HepG2 (cell line): ENCODE measurements at regions not wholly inside any gene's neighbourhood (a gene's known extent, or its start where the extent isn't known, plus 50 kb on each side); places are given as distances from the start of the nearest gene placed in this dataset.

Experiments
- ATAC-seq: fragments of 200-7000 bp; cut with Tn5 transposase; 3 replicates; pipeline ENCODE4 v1.9.1; 2020; ENCODE audit warnings: mild to moderate bottlenecking, moderate library complexity
- BruUV-seq: library from RNA; stranded (reverse); fragments of 400-500 nt; replicated peaks from 2 replicates; lab custom pipeline; 2021; lab: Mats Ljungman, UMichigan
- CTCF ChIA-PET: fragments of 300-600 bp; formaldehyde crosslinking; extraction: SDS; loops from one replicate; lab custom pipeline; 2021; ENCODE audit warnings: low total read pairs, inconsistent platforms, low intra/inter-chr PET ratio; lab: Yijun Ruan, JAX
- POLR2A ChIA-PET: fragments of 350-600 bp; sonication (Branson Sonifier 250); formaldehyde crosslinking; loops from one replicate; lab custom pipeline; 2020; ENCODE audit warnings: antibody characterized with exemption, inconsistent platforms; lab: Yijun Ruan, JAX
- DNase-seq: peaks from one replicate; pipeline ENCODE4 v3.0.0-alpha.2; 2015; ENCODE audit warnings: low spot score
- FAIRE-seq: peaks from 3 replicates; lab custom pipeline; 2011; peaks lifted over from hg19 to GRCh38; lab: Jason Lieb, UNC
- H2AFZ ChIP-seq: one replicate; pipeline ENCODE4 v1.6.1; 2011; ENCODE audit warnings: low read length, inconsistent platforms
- H3K27ac ChIP-seq: fragments of 300-600 bp; 3 replicates; pipeline ENCODE4 v1.8.0; 2011; ENCODE audit warnings: mixed run types, mild to moderate bottlenecking, mixed read lengths, low read length, inconsistent platforms; ENCODE audit not compliant: insufficient read depth; ENCODE audit errors: extremely low read length
- H3K27me3 ChIP-seq, 2 experiments: fragments of 200-600 bp in 1 of 2; 2 replicates in 1 of 2; 3 replicates in 1 of 2; pipeline versions ENCODE4 v1.6.0 to v1.8.0; 2011; ENCODE audit warnings: low read length in 2 of 2, mild to moderate bottlenecking in 2 of 2, moderate library complexity in 2 of 2, inconsistent platforms in 1 of 2; ENCODE audit not compliant: insufficient read depth in 2 of 2, control insufficient read depth in 1 of 2
- H3K36me3 ChIP-seq, 2 experiments: fragments of 200-600 bp in 1 of 2; replicated peaks in 1 of 2; 2 replicates in 1 of 2; 3 replicates in 1 of 2; pipeline versions ENCODE4 v1.5.1 to v1.8.0; 2011; ENCODE audit warnings: low read length in 2 of 2, inconsistent platforms in 1 of 2; ENCODE audit not compliant: insufficient read depth in 2 of 2, control insufficient read depth in 1 of 2
- H3K4me1 ChIP-seq: 2 replicates; pipeline ENCODE4 v1.5.1; 2012; ENCODE audit warnings: low read length, inconsistent platforms; ENCODE audit not compliant: insufficient read depth
- H3K4me2 ChIP-seq: 2 replicates; pipeline ENCODE4 v1.6.0; 2011; ENCODE audit warnings: low read depth, low read length, inconsistent platforms
- H3K4me3 ChIP-seq, 3 experiments: fragments of 200-600 bp in 1 of 3; sonication (generic), shearing (Covaris generic) in 1 of 3; replicated peaks in 1 of 3; 2 replicates each; pipeline ENCODE4 v1.5.1; 2011 to 2016; ENCODE audit warnings: low read length in 3 of 3, inconsistent platforms in 2 of 3, low read depth in 2 of 3, mild to moderate bottlenecking in 2 of 3, control low read depth in 1 of 3, mixed read lengths in 1 of 3; ENCODE audit not compliant: insufficient read depth in 1 of 3
- H3K79me2 ChIP-seq: one replicate; pipeline ENCODE4 v1.6.1; 2011; ENCODE audit warnings: low read length, inconsistent platforms; ENCODE audit not compliant: insufficient read depth
- H3K9ac ChIP-seq: 2 replicates; pipeline ENCODE4 v1.6.0; 2011; ENCODE audit warnings: mild to moderate bottlenecking, low read depth, low read length, inconsistent platforms; ENCODE audit not compliant: insufficient read depth
- H3K9me3 ChIP-seq: 2 replicates; pipeline ENCODE4 v1.5.1; 2012; ENCODE audit warnings: mild to moderate bottlenecking, low read length
- H4K20me1 ChIP-seq: 2 replicates; pipeline ENCODE4 v1.6.0; 2011; ENCODE audit warnings: inconsistent platforms, mild to moderate bottlenecking, low read length, moderate library complexity; ENCODE audit not compliant: insufficient read depth
- MAFF ChIP-seq: IDR thresholded peaks from 2 replicates; pipeline ENCODE4 v1.6.1; 2011; ENCODE audit warnings: low read depth, low read length, improper control_type of control experiment
- U2AF2 ChIP-seq: fragments of 200-400 bp; formaldehyde crosslinking; IDR thresholded peaks from 2 replicates; pipeline ENCODE4 v1.6.1; 2017; ENCODE audit warnings: low read depth, mild to moderate bottlenecking, low read length
- ZNF232 ChIP-seq: sonication (generic); formaldehyde crosslinking; IDR thresholded peaks from 2 replicates; pipeline ENCODE4 v1.4.0; 2020; ENCODE audit warnings: missing genetic modification reagents, borderline replicate concordance
- ZNF547 ChIP-seq: sonication (generic); formaldehyde crosslinking; IDR thresholded peaks from 2 replicates; pipeline ENCODE4 v1.5.1; 2020; ENCODE audit warnings: mild to moderate bottlenecking, missing genetic modification reagents
- ZNF850 ChIP-seq: sonication (generic); formaldehyde crosslinking; conservative IDR thresholded peaks from 2 replicates; pipeline ENCODE4 v1.9.0; 2021; ENCODE audit warnings: mild to moderate bottlenecking, missing genetic modification reagents
- WGBS: methylation state at CpG from one replicate; pipeline ENCODE4 v1.1.6; 2017; ENCODE audit warnings: low lambda C conversion rate; 5-methylcytosine and 5-hydroxymethylcytosine counted together
- in situ Hi-C: cut with HindIII; loops from 2 replicates; pipeline ENCODE4 v1.10.0; 2017; ENCODE audit warnings: low pct_unique_long_range_greater_than_20kb; ENCODE audit not compliant: extremely low pct_ligation_motif_present
- intact Hi-C: fragments of 100-400 bp; cut with micrococcal nuclease; formaldehyde crosslinking; loops from one replicate; pipeline ENCODE4 v1.10.0; 2022; ENCODE audit not compliant: unreplicated experiment
- TF ChIP-seq, protein P1 (sequence below): IDR thresholded peaks from 2 replicates; pipeline ENCODE4 v1.6.1; 2016; ENCODE audit warnings: mild to moderate bottlenecking
- TF ChIP-seq, protein P2 (sequence below): sonication (generic); formaldehyde crosslinking; IDR thresholded peaks from 2 replicates; pipeline ENCODE4 v1.4.0; 2020; ENCODE audit warnings: missing genetic modification reagents
- TF ChIP-seq, protein P3 (sequence below): sonication (generic); formaldehyde crosslinking; IDR thresholded peaks from 2 replicates; pipeline ENCODE4 v1.8.0; 2022; ENCODE audit warnings: mild to moderate bottlenecking, missing genetic modification reagents; ENCODE audit not compliant: insufficient replicate concordance

DNA sequence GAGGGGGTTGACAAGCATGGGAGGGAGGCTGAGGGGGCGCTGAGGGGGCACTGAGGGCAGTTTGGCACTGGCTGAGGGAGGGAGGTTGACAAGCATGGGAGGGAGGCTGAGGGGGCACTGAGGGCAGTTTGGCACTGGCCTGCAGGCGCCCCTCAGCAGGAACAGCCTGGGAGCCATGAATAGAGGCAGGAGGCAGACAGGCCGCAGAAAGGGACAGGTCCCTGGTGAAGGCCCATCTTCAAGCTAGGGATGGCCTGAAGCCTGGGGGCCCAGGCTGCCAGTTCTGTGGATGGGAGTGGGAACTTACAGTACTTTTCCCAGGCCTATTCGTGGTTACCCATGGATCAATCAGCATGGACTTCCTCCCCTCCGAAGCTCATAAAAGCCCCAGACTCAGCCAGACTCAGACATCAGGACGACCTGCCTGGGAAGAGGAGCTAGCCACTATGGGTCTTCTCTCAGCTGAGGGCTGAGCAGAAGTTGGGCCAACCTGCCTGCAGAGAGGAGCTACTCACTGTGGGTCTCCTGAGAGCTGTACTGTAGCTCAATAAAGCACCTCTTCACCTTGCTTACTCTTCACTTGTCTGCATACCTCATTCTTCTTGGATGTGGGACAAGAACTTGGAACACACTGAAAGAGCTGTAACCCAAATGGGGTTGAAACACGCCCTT lies 72.8 kb upstream of the BRD7 start:
- no peaks in the 10 kb centered on the region for H3K27me3 ChIP-seq
- POLR2A ChIA-PET: interaction anchor here (1.0 kb wide), 1 partner anchor 9 kb away, joined by 5 read pairs; no protein-coding TSS in a partner anchor
- H3K27ac ChIP-seq: no peak overlapping the region
- BruUV-seq: no TSS peak
- H3K36me3 ChIP-seq: no peaks in the 10 kb centered on the region
- CTCF ChIA-PET: no interaction called here
- H2AFZ ChIP-seq: no peak overlapping the region
- peaks cover 41% of the 10 kb centered on the region for H3K4me1 ChIP-seq
- DNase-seq (no peak), FAIRE-seq (no peak), ATAC-seq (no peak)
- TF ChIP-seq, protein P1, sequence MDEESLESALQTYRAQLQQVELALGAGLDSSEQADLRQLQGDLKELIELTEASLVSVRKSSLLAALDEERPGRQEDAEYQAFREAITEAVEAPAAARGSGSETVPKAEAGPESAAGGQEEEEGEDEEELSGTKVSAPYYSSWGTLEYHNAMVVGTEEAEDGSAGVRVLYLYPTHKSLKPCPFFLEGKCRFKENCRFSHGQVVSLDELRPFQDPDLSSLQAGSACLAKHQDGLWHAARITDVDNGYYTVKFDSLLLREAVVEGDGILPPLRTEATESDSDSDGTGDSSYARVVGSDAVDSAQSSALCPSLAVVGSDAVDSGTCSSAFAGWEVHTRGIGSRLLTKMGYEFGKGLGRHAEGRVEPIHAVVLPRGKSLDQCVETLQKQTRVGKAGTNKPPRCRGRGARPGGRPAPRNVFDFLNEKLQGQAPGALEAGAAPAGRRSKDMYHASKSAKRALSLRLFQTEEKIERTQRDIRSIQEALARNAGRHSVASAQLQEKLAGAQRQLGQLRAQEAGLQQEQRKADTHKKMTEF (CRISPR knock-in tag): no peak
- TF ChIP-seq, protein P2, sequence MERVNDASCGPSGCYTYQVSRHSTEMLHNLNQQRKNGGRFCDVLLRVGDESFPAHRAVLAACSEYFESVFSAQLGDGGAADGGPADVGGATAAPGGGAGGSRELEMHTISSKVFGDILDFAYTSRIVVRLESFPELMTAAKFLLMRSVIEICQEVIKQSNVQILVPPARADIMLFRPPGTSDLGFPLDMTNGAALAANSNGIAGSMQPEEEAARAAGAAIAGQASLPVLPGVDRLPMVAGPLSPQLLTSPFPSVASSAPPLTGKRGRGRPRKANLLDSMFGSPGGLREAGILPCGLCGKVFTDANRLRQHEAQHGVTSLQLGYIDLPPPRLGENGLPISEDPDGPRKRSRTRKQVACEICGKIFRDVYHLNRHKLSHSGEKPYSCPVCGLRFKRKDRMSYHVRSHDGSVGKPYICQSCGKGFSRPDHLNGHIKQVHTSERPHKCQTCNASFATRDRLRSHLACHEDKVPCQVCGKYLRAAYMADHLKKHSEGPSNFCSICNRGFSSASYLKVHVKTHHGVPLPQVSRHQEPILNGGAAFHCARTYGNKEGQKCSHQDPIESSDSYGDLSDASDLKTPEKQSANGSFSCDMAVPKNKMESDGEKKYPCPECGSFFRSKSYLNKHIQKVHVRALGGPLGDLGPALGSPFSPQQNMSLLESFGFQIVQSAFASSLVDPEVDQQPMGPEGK (CRISPR knock-in tag): no peak
- H3K9me3 ChIP-seq: peaks cover 23% of the 10 kb centered on the region
- intact Hi-C loops (no loop called here), in situ Hi-C loops (no loop called here)
- H3K4me2 ChIP-seq: no peak overlapping the region
- H3K4me3 ChIP-seq: no peak overlapping the region
- no peaks in the 10 kb centered on the region for H4K20me1 ChIP-seq
- H3K9ac ChIP-seq: no peak overlapping the region
- 53% methylated on average over 7 of the region's 7 CpGs for WGBS
- H3K79me2 ChIP-seq: no peaks in the 10 kb centered on the region

DNA sequence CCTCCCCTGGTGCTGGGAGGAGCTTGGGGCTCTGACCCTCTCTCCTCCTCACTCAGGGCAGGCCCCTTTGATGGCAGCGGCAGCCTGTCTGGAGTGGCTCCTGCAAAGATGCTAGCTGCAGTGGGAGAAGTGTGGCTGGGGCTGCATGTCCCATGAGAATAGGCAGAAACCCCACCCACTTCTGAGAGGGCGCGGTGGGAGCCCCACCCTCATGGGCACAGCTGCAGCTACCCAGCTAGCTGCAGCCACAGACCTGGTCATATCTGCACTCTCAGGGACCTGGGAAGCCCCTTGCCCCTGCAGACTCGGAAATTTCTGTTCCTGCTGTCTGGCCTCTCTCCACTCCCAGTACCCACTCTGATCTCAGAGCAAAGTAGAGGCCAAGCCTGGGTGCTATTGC lies 72.2 kb upstream of the BRD7 start:
- peaks cover 23% of the 10 kb centered on the region for H3K9me3 ChIP-seq
- no peaks in the 10 kb centered on the region for H4K20me1 ChIP-seq
- ATAC-seq (no peak), FAIRE-seq (no peak), DNase-seq (no peak)
- POLR2A ChIA-PET: no interaction called here
- H3K79me2 ChIP-seq: no peaks in the 10 kb centered on the region
- H3K36me3 ChIP-seq: no peaks in the 10 kb centered on the region
- no peak overlapping the region for H3K9ac ChIP-seq
- WGBS: 49% methylated on average over 2 of the region's 4 CpGs
- no TSS peak for BruUV-seq
- intact Hi-C loops (no loop called here), in situ Hi-C loops (no loop called here)
- no peak overlapping the region for H3K4me2 ChIP-seq
- H3K27ac ChIP-seq: no peak overlapping the region
- H3K4me3 ChIP-seq: no peak overlapping the region
- CTCF ChIA-PET: no interaction called here
- H2AFZ ChIP-seq: no peak overlapping the region
- H3K27me3 ChIP-seq: no peaks in the 10 kb centered on the region
- peaks cover 39% of the 10 kb centered on the region for H3K4me1 ChIP-seq
- TF ChIP-seq MAFF (no peak), ZNF850 (CRISPR knock-in tag) (no peak), ZNF547 (no peak), ZNF232 (no peak), U2AF2 (no peak)
- TF ChIP-seq, protein P3, sequence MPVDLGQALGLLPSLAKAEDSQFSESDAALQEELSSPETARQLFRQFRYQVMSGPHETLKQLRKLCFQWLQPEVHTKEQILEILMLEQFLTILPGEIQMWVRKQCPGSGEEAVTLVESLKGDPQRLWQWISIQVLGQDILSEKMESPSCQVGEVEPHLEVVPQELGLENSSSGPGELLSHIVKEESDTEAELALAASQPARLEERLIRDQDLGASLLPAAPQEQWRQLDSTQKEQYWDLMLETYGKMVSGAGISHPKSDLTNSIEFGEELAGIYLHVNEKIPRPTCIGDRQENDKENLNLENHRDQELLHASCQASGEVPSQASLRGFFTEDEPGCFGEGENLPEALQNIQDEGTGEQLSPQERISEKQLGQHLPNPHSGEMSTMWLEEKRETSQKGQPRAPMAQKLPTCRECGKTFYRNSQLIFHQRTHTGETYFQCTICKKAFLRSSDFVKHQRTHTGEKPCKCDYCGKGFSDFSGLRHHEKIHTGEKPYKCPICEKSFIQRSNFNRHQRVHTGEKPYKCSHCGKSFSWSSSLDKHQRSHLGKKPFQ (CRISPR knock-in tag): no peak
